ENCODE measurements at regions not wholly inside any gene's neighbourhood (a gene's known extent, or its start where the extent isn't known, plus 50 kb on each side); places are given as distances from the start of the nearest gene placed in this dataset.

DNA sequence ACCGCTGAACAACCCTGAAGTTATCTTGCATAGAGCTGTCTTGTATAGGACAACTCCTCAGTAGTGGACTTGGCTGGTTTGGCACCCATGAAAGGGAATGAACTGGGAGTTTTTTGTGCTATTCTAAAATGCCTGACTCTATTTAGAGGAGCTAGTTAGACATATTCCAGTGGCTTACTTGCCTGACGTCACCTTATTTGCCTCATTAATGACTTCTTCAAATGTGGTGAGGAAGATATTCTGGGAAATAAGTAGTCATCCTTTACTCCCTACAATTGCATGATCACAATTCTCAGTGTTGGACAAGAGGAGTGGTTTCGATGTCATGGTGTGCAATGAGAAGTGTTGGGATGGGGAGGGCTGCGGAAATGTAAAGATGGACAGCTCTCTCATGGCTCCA is 509.2 kb upstream of the MDFIC2 start:
- TF ChIP-seq EGR1 (IDR thresholded peaks at IDR 0.05) = no peak
- TF ChIP-seq CREB1 (IDR thresholded peaks at IDR 0.05; ENCODE audit: low read depth) = no peak
